GM21723 (cell line): ENCODE measurements at regions not wholly inside any gene's neighbourhood (a gene's known extent, or its start where the extent isn't known, plus 50 kb on each side); places are given as distances from the start of the nearest gene placed in this dataset.

Experiments
- ATAC-seq: cut with Tn5 transposase; IDR thresholded peaks from one replicate; pipeline ENCODE4 v1.9.1; 2021; ENCODE audit warnings: mild to moderate bottlenecking, moderate library complexity; ENCODE audit not compliant: unreplicated experiment

GRCh38 chr9:78491402-78491801 is 194.5 kb downstream of the PSAT1 start:
- ATAC-seq: no peak

- no peak for ATAC-seq
These were observed 196.3 kb downstream of the PSAT1 start for GRCh38 chr9:78493166-78493742.

DNA sequence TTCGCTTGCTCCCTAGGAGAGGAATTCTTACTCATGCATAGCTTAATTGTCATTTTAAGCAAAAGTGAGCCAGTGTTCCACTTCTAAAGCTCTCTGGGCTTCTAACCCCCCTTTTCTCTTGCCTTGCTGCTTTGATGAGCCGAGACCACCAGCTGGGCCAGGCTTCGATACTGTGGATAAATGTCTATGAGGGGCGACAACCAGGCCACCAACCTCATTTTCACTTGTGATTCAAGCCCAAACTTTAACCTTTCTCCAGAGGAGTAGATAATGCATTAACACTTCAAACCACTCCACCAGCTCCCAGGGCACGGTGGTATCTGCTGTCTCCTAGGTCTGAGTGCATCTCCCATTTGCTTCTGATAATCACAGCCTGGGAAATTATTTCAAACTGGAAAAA is 205.6 kb downstream of the PSAT1 start:
- ATAC-seq: no peak

GRCh38 chr9:78505546-78505945 is 208.6 kb downstream of the PSAT1 start:
- ATAC-seq: no peak

- no peak for ATAC-seq
These were observed 210.1 kb downstream of the PSAT1 start for GRCh38 chr9:78507037-78507436.

DNA sequence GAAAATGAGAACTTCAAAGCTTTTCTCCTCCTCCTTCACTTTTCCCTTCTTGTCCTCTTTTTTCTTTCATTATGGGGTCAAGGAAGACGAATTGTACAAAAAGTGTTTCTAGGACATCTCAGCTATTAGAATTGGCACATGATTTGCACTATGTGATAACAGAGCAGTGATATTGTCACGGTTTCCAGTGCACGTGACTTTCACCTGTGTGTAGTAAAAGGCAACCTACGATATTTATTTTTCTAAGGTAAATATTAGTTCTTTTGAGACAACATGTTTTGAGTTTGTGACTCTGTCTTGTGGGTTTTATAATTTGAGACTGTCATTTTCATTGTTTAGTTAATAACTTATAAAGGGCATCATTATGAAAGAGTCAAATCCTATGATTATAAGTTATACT is 213.1 kb downstream of the PSAT1 start:
- no peak for ATAC-seq

GRCh38 chr9:78515108-78515507 is 218.2 kb downstream of the PSAT1 start:
- ATAC-seq: no peak

DNA sequence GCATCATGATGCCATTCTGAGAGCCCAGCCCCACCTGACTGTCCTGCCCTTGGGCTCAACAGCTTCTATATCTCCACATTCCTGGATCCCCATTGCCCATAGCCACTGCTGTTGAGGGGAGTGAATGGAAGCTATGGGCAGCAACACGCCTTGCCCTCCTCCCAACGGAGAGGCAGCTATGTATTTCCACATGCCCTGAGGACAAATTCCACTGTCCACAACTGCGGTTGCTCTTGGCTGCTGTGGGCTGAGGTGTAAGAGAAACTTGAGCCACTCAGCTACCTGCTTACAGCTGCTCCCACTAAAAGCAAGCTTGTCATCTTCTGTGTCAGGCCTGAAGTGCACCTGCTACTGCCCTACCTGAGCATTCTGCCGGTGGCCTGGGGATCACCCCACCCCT is 222.9 kb downstream of the PSAT1 start:
- ATAC-seq: no peak

DNA sequence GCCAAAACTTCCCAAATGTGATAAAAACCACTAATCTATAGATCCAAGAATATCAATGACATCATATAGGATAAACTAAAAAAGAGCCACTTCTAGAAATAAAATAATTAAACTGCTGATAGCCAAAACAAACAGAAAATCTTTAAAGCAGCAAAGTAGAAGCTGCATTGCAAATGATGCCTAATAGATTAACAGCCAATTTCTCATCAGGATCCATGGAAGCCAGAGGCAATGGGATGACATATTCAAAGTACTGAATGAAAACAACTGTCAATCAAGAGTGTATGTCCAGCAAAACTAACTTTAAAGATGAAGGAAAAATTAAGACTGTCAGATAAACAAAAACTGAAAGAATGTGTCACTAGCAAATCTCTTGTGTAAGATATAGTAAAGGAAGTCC is 224.8 kb downstream of the PSAT1 start:
- no peak for ATAC-seq

GRCh38 chr9:78525986-78526560 is 229.1 kb downstream of the PSAT1 start:
- ATAC-seq: no peak

DNA sequence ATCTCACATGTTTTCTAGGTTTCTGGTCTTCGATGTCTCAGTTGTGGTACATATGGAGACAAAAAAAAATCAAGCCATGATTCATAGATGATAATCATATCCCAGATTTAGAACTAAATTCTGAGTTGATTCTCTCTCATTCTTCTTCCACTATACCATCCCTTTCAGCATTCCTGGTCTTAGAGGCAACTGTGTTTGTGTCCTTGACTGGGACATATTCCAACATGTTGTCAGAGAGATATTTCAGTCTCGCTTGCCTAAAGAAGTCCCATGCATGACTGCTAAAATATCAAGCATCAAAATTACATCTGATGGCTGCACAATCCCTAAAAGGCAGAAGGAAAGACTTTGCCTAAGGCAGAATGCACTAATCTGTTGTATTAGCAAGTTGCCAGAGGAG is 236.6 kb downstream of the PSAT1 start:
- no peak for ATAC-seq

- ATAC-seq: no peak
These were observed 242.3 kb downstream of the PSAT1 start for GRCh38 chr9:78539188-78539587.

DNA sequence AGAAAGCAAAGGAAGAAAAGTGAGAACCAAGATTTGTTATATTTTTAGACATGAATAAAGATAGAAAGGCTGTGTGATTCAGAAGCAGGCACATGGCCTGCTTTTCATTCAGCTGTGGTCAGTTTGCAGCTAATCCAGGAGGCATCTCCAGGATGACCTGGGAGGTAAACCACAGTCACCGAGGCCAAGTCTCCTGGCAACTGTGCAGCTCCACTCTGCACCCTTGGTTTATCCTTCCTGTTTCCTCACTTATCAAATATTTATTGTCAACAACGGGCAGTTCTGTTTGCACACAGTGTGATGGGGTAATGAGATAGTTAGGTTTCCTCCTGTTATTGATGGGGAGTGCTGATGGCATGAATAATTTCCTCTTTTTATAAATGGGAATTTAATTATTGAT is 243.0 kb downstream of the PSAT1 start:
- no peak for ATAC-seq

GRCh38 chr9:78541868-78542443 is 245.0 kb downstream of the PSAT1 start:
- ATAC-seq: no peak

DNA sequence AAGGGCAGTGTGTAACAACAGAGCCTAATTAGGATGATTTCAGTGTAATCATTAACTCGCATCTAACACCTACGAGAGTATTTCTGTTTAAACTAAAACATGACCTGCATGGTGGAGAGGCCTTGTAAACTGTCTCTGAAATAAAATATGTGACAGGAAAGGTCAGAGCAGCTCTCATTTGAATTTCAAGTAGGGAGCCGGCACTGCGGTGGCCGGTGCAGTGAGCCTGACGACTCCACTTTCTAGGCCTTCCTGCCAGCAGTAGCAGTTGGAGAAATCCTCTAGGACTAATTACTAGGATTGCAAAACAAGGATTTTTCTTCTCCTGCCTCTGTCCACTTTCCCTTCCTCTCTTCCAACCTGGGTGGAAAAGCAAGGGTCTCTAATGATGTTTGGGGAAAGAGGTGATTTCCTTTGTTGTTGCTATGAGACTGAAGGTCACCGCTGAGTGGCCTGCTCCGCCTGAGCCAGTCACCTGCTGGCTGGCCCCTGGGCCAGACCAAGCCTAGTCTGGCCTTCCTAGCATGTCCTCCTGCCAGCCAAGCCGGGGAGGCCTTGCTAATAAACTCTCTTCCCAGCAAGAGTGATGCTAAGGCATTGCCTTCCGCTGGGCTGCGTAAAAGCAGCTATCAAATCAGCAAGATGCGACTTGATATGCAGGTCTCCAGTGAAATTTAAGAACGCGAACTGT is 245.7 kb downstream of the PSAT1 start:
- ATAC-seq: no peak

GRCh38 chr9:78543353-78543752 is 246.4 kb downstream of the PSAT1 start:
- ATAC-seq: no peak

- ATAC-seq: no peak
These were observed 247.3 kb downstream of the PSAT1 start for GRCh38 chr9:78544230-78544629.

- no peak for ATAC-seq
These were observed 250.9 kb downstream of the PSAT1 start for GRCh38 chr9:78547831-78548230.

DNA sequence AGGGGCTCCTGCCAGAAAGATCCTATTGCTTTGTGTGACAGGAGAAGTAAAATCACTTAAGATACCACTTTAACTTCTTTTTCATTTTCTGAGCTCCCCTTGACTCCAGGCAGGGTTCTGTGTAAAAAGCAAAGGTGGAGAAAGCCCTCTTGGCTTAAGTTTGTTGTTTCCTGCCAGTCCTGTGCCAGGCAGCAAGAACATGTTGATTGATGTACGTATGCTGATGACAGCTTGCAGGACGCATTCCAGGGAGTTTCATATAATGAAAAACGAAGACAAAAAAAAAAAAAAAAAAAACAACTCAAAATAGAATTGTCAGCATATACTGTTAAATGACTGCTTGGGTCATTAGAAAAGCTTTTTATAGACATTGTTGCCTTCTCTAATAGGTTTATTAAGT is 251.7 kb downstream of the PSAT1 start:
- ATAC-seq: no peak

DNA sequence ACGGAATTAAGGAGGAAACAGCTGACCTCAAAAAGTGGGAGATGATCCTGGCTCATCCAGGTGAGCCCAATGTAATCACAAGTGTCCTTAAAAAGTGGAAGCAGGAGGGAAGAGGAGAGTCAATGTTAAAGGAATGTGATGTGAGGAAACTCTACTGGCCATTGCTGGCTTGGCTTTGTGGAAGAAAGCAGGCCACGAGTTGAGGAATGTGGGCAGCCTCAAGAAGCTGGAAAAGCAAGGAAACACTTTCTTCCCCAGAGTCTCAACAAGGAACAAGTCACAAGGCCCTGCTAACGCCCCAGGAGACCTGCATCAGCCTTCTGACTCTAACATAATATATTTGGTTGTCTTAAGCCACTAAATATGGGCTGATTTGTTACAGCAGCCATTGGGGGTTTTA is 252.8 kb downstream of the PSAT1 start:
- no peak for ATAC-seq

DNA sequence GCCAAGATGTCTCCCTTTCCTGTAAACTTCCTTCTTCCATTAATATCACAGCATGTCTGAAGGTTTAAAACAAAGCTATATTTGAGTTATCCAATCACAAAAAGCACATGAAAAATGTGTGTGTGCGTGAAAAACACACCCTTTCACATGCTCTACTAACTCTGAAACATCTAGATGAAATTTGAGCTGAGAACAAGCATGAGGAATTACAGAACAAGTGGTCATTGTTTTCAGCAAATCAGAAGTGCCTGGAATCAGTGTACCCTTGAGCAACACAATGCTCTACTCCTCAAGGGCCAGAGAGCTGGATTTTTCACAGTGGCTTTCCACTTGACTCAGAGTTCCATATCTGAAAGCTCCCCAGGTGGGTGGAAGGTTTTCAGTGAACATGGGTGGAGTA is 255.9 kb downstream of the PSAT1 start:
- ATAC-seq: no peak

GRCh38 chr9:78557540-78557939 is 260.6 kb downstream of the PSAT1 start:
- ATAC-seq: no peak
